SU-DHL-6 (cell line): ENCODE measurements at regions not wholly inside any gene's neighbourhood (a gene's known extent, or its start where the extent isn't known, plus 50 kb on each side); places are given as distances from the start of the nearest gene placed in this dataset.

Source experiments
- CTCF ChIP-seq: fragments of 200-600 bp; sonication (generic); IDR thresholded peaks from one replicate; pipeline ENCODE4 v1.5.1; 2017; ENCODE audit warnings: antibody characterized with exemption, mild to moderate bottlenecking, low read length, moderate library complexity; ENCODE audit not compliant: insufficient read depth, poor library complexity, severe bottlenecking
- EZH2phosphoT487 ChIP-seq: fragments of 200-600 bp; sonication (generic), shearing (Covaris generic); conservative IDR thresholded peaks from 2 replicates; pipeline ENCODE4 v1.6.1; 2018; ENCODE audit warnings: mild to moderate bottlenecking, antibody characterized with exemption, low read length, moderate library complexity, mixed read lengths

GRCh38 chr2:7432436-7432835 is 515.2 kb downstream of the RNF144A start:
- TF ChIP-seq CTCF (no peak), EZH2phosphoT487 (no peak)
